Neural cell (in vitro differentiated cells): ENCODE measurements at regions not wholly inside any gene's neighbourhood (a gene's known extent, or its start where the extent isn't known, plus 50 kb on each side); places are given as distances from the start of the nearest gene placed in this dataset.

Source experiments
- CTCF ChIP-seq: fragments of 450-650 bp; IDR thresholded peaks from 2 replicates; pipeline ENCODE4 v1.5.1; 2014; ENCODE audit warnings: antibody characterized with exemption, mild to moderate bottlenecking, moderate library complexity; ENCODE audit not compliant: poor library complexity, severe bottlenecking
- EP300 ChIP-seq: fragments of 450-650 bp; conservative IDR thresholded peaks from 2 replicates; pipeline ENCODE4 v1.6.1; 2014; ENCODE audit warnings: antibody characterized with exemption, mild to moderate bottlenecking, moderate library complexity; ENCODE audit not compliant: poor library complexity, severe bottlenecking
- EZH2 ChIP-seq: fragments of 200-600, 300-800 bp; shearing (Covaris generic), sonication (generic); IDR thresholded peaks from 2 replicates; pipeline ENCODE4 v1.6.1; 2014; ENCODE audit warnings: antibody characterized with exemption, low read length, borderline replicate concordance, mild to moderate bottlenecking; ENCODE audit not compliant: insufficient read depth, poor library complexity, severe bottlenecking
- MXI1 ChIP-seq: fragments of 450-650 bp; conservative IDR thresholded peaks from 2 replicates; pipeline ENCODE4 v1.6.1; 2014; ENCODE audit warnings: antibody characterized with exemption, mild to moderate bottlenecking; ENCODE audit not compliant: poor library complexity, severe bottlenecking
- RAD21 ChIP-seq: fragments of 450-650 bp; conservative IDR thresholded peaks from 2 replicates; pipeline ENCODE4 v1.6.1; 2014; ENCODE audit warnings: antibody characterized with exemption, mild to moderate bottlenecking, moderate library complexity
- SMC3 ChIP-seq: fragments of 450-650 bp; conservative IDR thresholded peaks from 2 replicates; pipeline ENCODE4 v1.6.1; 2014; ENCODE audit warnings: antibody characterized with exemption, mild to moderate bottlenecking, moderate library complexity; ENCODE audit not compliant: poor library complexity
- TAF1 ChIP-seq: IDR thresholded peaks from 2 replicates; pipeline ENCODE4 v1.6.1; 2012; ENCODE audit warnings: low read depth

- TF ChIP-seq CTCF, result no peak
- no peak for TF ChIP-seq EP300
- no peak for TF ChIP-seq MXI1
- no peak for TF ChIP-seq EZH2
- TF ChIP-seq RAD21, result no peak
- no peak for TF ChIP-seq TAF1
- no peak for TF ChIP-seq SMC3
These were observed 301.9 kb downstream of the SOX9 start for GRCh38 chr17:72422505-72423285.
